Trophoblast cell (in vitro differentiated cells and primary cell): ENCODE measurements at regions not wholly inside any gene's neighbourhood (a gene's known extent, or its start where the extent isn't known, plus 50 kb on each side); places are given as distances from the start of the nearest gene placed in this dataset.
"Not testable (repeated sequence)": the region's sequence is repeated elsewhere in the genome, so short reads cannot be mapped to it uniquely, and the experiment has no call there.

ENCODE experiments used
- DNase-seq, 2 donors: peaks; one replicate each; pipeline ENCODE4 v3.0.0-alpha.2; 2016
- H2AFZ ChIP-seq: 2 replicates; pipeline ENCODE4 v1.6.1; 2013; ENCODE audit warnings: low read length, moderate library complexity, mild to moderate bottlenecking; ENCODE audit not compliant: insufficient read depth, poor library complexity
- H2AK5ac ChIP-seq: 2 replicates; pipeline ENCODE4 v1.6.1; 2013; ENCODE audit warnings: mild to moderate bottlenecking, low read length
- H2BK120ac ChIP-seq: 2 replicates; pipeline ENCODE4 v1.6.1; 2013; ENCODE audit warnings: low read length, mild to moderate bottlenecking, moderate library complexity; ENCODE audit not compliant: insufficient read depth, poor library complexity
- H2BK12ac ChIP-seq: 2 replicates; pipeline ENCODE4 v1.6.1; 2013; ENCODE audit warnings: mild to moderate bottlenecking, low read length, moderate library complexity
- H2BK5ac ChIP-seq: 2 replicates; pipeline ENCODE4 v1.6.1; 2013; ENCODE audit warnings: low read length, low read depth, moderate library complexity, mild to moderate bottlenecking; ENCODE audit not compliant: poor library complexity
- H3K14ac ChIP-seq: 2 replicates; pipeline ENCODE4 v1.6.1; 2013; ENCODE audit warnings: mild to moderate bottlenecking, low read length
- H3K18ac ChIP-seq: 2 replicates; pipeline ENCODE4 v1.6.1; 2013; ENCODE audit warnings: mild to moderate bottlenecking, low read length
- H3K23ac ChIP-seq: 2 replicates; pipeline ENCODE4 v1.6.1; 2013; ENCODE audit warnings: low read length
- H3K27ac ChIP-seq: 2 replicates; pipeline ENCODE4 v1.5.1; 2013; ENCODE audit warnings: low read depth, mild to moderate bottlenecking, inconsistent platforms, low read length, moderate library complexity
- H3K27me3 ChIP-seq: 2 replicates; pipeline ENCODE4 v1.6.1; 2013; ENCODE audit warnings: inconsistent platforms, mild to moderate bottlenecking, low read length, moderate library complexity; ENCODE audit not compliant: insufficient read depth
- H3K36me3 ChIP-seq, 2 experiments: 1 replicate in 1 of 2; 2 replicates in 1 of 2; pipeline ENCODE4 v1.6.1; 2013; ENCODE audit warnings: low read length in 2 of 2, mild to moderate bottlenecking in 2 of 2, moderate library complexity in 1 of 2; ENCODE audit not compliant: insufficient read depth in 2 of 2, control insufficient read depth in 1 of 2
- H3K4ac ChIP-seq: 2 replicates; pipeline ENCODE4 v1.6.1; 2013; ENCODE audit warnings: low read depth, mild to moderate bottlenecking, low read length, moderate library complexity
- H3K4me1 ChIP-seq, 2 experiments: 1 replicate in 1 of 2; 2 replicates in 1 of 2; pipeline ENCODE4 v1.6.1; 2013; ENCODE audit warnings: low read length in 2 of 2, mild to moderate bottlenecking in 2 of 2, moderate library complexity in 1 of 2; ENCODE audit not compliant: insufficient read depth in 2 of 2, control insufficient read depth in 1 of 2
- H3K4me2 ChIP-seq: 2 replicates; pipeline ENCODE4 v1.6.1; 2013; ENCODE audit warnings: inconsistent platforms, mild to moderate bottlenecking, low read length, moderate library complexity
- H3K4me3 ChIP-seq: 2 replicates; pipeline ENCODE4 v1.5.1; 2013; ENCODE audit warnings: mild to moderate bottlenecking, low read depth, low read length, inconsistent platforms
- H3K79me1 ChIP-seq: one replicate; pipeline ENCODE4 v1.6.1; 2013; ENCODE audit warnings: low read length
- H3K79me2 ChIP-seq: 2 replicates; pipeline ENCODE4 v1.6.1; 2013; ENCODE audit warnings: low read length, mild to moderate bottlenecking; ENCODE audit not compliant: control insufficient read depth, insufficient read depth, poor library complexity
- H3K9ac ChIP-seq: 2 replicates; pipeline ENCODE4 v1.6.1; 2013; ENCODE audit warnings: mild to moderate bottlenecking, low read length
- H3K9me3 ChIP-seq: 2 replicates; pipeline ENCODE4 v1.6.1; 2013; ENCODE audit warnings: low read depth, mild to moderate bottlenecking, control low read depth, inconsistent platforms, low read length; ENCODE audit not compliant: insufficient read depth
- H4K12ac ChIP-seq: 2 replicates; pipeline ENCODE4 v1.6.1; 2013; ENCODE audit warnings: low read depth, mild to moderate bottlenecking, low read length, moderate library complexity
- H4K8ac ChIP-seq: 2 replicates; pipeline ENCODE4 v1.6.1; 2013; ENCODE audit warnings: low read depth, mild to moderate bottlenecking, low read length, moderate library complexity
- H4K91ac ChIP-seq: one replicate; pipeline ENCODE4 v1.6.1; 2013; ENCODE audit warnings: low read depth, mild to moderate bottlenecking, low read length, moderate library complexity
- WGBS: extraction: QIAGEN DNeasy Blood & Tissue Kit; methylation state at CpG from one replicate; pipeline ENCODE4 v1.1.7; 2013; ENCODE audit warnings: missing lambda C conversion rate; ENCODE audit not compliant: insufficient read length, insufficient coverage; ENCODE audit errors: extremely low coverage; 5-methylcytosine and 5-hydroxymethylcytosine counted together

GRCh38 chrX:103428525-103428924, 52.2 kb downstream of the BEX3 start:
- no peak overlapping the region for H4K8ac ChIP-seq
- no peak overlapping the region for H2BK120ac ChIP-seq
- no peak overlapping the region for H2BK12ac ChIP-seq
- no peaks in the 10 kb centered on the region for H3K9me3 ChIP-seq
- no peaks in the 10 kb centered on the region for H3K27me3 ChIP-seq
- H4K12ac ChIP-seq: no peak overlapping the region
- no peak overlapping the region for H3K23ac ChIP-seq
- peaks cover 0 to 8% of the 10 kb centered on the region in 2 experiments for H3K4me1 ChIP-seq
- no peak overlapping the region for H3K27ac ChIP-seq
- no peak overlapping the region for H2AFZ ChIP-seq
- H3K18ac ChIP-seq: no peak overlapping the region
- no peak overlapping the region for H3K14ac ChIP-seq
- no peaks in the 10 kb centered on the region for H3K79me2 ChIP-seq
- no peak overlapping the region for H3K9ac ChIP-seq
- peak; percentile 47 to 87 for DNase-seq
- peaks cover 4% of the 10 kb centered on the region for H3K79me1 ChIP-seq
- no peak overlapping the region for H4K91ac ChIP-seq
- H2AK5ac ChIP-seq: no peak overlapping the region
- no peaks in the 10 kb centered on the region for H3K36me3 ChIP-seq
- WGBS: no CpG with 5 or more reads among the region's 2 CpGs
- no peak overlapping the region for H3K4ac ChIP-seq
- H3K4me3 ChIP-seq: no peak overlapping the region
- H3K4me2 ChIP-seq: no peak overlapping the region
- H2BK5ac ChIP-seq: no peak overlapping the region

- H3K27me3 ChIP-seq, H2AFZ ChIP-seq, H3K14ac ChIP-seq, H3K18ac ChIP-seq, H3K4me2 ChIP-seq, H2AK5ac ChIP-seq, H3K23ac ChIP-seq, H3K4me3 ChIP-seq, H3K9ac ChIP-seq, H4K8ac ChIP-seq, H3K4me1 ChIP-seq, H3K4ac ChIP-seq, H3K79me1 ChIP-seq, DNase-seq, H3K36me3 ChIP-seq, H3K79me2 ChIP-seq, H2BK5ac ChIP-seq, H2BK120ac ChIP-seq, H4K12ac ChIP-seq, H2BK12ac ChIP-seq, H3K27ac ChIP-seq, H3K9me3 ChIP-seq: not testable (repeated sequence)
- peak overlapping the region; percentile 14 for H4K91ac ChIP-seq
- WGBS: no CpG with 5 or more reads among the region's 7 CpGs
Observed at GRCh38 chrX:103429026-103429425, 52.7 kb downstream of the BEX3 start.

- H3K14ac ChIP-seq: no peak overlapping the region
- no peak overlapping the region for H2BK120ac ChIP-seq
- H3K79me1 ChIP-seq: peaks cover 4% of the 10 kb centered on the region
- H4K91ac ChIP-seq: no peak overlapping the region
- no peak overlapping the region for H2BK12ac ChIP-seq
- H3K4me2 ChIP-seq: no peak overlapping the region
- WGBS: no CpG with 5 or more reads among the region's 7 CpGs
- H3K9ac ChIP-seq: no peak overlapping the region
- no peak overlapping the region for H3K27ac ChIP-seq
- H2BK5ac ChIP-seq: no peak overlapping the region
- H3K27me3 ChIP-seq: no peaks in the 10 kb centered on the region
- H3K4ac ChIP-seq: no peak overlapping the region
- H2AFZ ChIP-seq: no peak overlapping the region
- H3K4me1 ChIP-seq: peaks cover 0 to 5% of the 10 kb centered on the region in 2 experiments
- DNase-seq: no peak
- no peak overlapping the region for H4K8ac ChIP-seq
- H3K18ac ChIP-seq: no peak overlapping the region
- no peak overlapping the region for H3K4me3 ChIP-seq
- H3K36me3 ChIP-seq: no peaks in the 10 kb centered on the region
- H4K12ac ChIP-seq: no peak overlapping the region
- H2AK5ac ChIP-seq: no peak overlapping the region
- no peaks in the 10 kb centered on the region for H3K79me2 ChIP-seq
- no peak overlapping the region for H3K23ac ChIP-seq
- no peaks in the 10 kb centered on the region for H3K9me3 ChIP-seq
Observed at GRCh38 chrX:103431316-103431715, 55.0 kb downstream of the BEX3 start.

- H3K23ac ChIP-seq, H2BK120ac ChIP-seq, H4K91ac ChIP-seq, H3K9ac ChIP-seq, H3K79me1 ChIP-seq, H3K18ac ChIP-seq, H3K4ac ChIP-seq, H2BK12ac ChIP-seq, H4K8ac ChIP-seq, H2BK5ac ChIP-seq, DNase-seq, H3K14ac ChIP-seq, H3K36me3 ChIP-seq, H3K27ac ChIP-seq, H3K4me2 ChIP-seq, H4K12ac ChIP-seq, H2AFZ ChIP-seq, H3K4me3 ChIP-seq, H2AK5ac ChIP-seq, H3K79me2 ChIP-seq, H3K27me3 ChIP-seq, H3K9me3 ChIP-seq, H3K4me1 ChIP-seq: not testable (repeated sequence)
- WGBS: no CpG with 5 or more reads among the region's 5 CpGs
Observed at GRCh38 chrX:103432841-103433240, 56.5 kb downstream of the BEX3 start.
